ENCODE measurements at regions not wholly inside any gene's neighbourhood (a gene's known extent, or its start where the extent isn't known, plus 50 kb on each side); places are given as distances from the start of the nearest gene placed in this dataset.

DNA sequence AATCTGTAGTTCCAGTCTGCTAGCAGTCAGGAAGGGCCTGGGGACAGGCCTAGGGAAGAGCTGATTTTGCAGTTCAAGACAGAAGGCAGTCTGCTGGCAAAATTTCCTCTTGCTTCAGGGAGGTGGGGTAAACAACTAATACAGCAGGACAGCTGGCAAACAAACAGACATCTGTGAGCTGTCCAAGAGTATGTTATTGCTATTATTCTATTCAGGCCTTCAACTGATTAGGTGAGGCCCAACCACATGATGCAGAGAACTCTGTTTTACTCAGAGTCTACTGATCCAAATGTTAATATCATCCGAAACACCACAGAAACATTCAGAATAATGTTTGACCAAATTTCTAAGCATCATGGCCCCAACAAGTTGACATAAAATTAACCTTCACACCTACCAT lies 161.0 kb upstream of the E2F7 start:
- no peaks in the 10 kb centered on the region for H3K27me3 ChIP-seq (ENCODE audit: insufficient read depth in 3 of 3, low read length in 2 of 3)
- H3K4me1 ChIP-seq, result no peaks in the 10 kb centered on the region
- no peaks in the 10 kb centered on the region for H3K36me3 ChIP-seq (ENCODE audit: insufficient read depth in 1 of 2, low read depth in 1 of 2)
- 91 to 100% (median 95%) methylated on average over 1 of the region's 1 CpG for WGBS, 3 donors
- TF ChIP-seq, protein P1, sequence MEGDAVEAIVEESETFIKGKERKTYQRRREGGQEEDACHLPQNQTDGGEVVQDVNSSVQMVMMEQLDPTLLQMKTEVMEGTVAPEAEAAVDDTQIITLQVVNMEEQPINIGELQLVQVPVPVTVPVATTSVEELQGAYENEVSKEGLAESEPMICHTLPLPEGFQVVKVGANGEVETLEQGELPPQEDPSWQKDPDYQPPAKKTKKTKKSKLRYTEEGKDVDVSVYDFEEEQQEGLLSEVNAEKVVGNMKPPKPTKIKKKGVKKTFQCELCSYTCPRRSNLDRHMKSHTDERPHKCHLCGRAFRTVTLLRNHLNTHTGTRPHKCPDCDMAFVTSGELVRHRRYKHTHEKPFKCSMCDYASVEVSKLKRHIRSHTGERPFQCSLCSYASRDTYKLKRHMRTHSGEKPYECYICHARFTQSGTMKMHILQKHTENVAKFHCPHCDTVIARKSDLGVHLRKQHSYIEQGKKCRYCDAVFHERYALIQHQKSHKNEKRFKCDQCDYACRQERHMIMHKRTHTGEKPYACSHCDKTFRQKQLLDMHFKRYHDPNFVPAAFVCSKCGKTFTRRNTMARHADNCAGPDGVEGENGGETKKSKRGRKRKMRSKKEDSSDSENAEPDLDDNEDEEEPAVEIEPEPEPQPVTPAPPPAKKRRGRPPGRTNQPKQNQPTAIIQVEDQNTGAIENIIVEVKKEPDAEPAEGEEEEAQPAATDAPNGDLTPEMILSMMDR (IDR thresholded peaks at IDR 0.05), result no peak
- intact Hi-C loops (cut with DNase I), result no loop called here
- ATAC-seq, result no peak
- no peak overlapping the region for H3K4me3 ChIP-seq
- no peak for DNase-seq
- no peak overlapping the region for H3K27ac ChIP-seq
- H3K9me3 ChIP-seq, result no peaks in the 10 kb centered on the region

DNA sequence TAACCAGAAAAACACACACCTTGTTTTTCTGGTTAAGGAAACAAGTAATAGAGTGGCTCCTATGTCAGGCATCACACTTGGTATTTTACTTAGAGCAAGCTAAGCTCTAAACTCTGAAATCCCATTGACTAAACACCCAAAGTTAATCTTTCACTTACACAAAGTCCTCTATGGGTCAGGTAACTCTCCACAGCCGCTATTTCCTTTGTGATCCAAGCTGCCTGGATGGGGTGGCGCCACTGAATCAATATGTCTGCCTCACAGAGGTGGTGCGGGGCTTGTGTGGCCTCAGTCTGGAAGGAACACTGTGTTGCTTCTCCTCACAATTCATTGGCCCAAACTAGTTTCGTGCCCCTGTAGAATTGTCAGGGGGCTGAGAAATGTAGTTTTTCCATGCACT lies 160.0 kb upstream of the E2F7 start:
- no peaks in the 10 kb centered on the region for H3K4me1 ChIP-seq
- H3K4me3 ChIP-seq, result no peak overlapping the region
- H3K27ac ChIP-seq, result no peak overlapping the region
- 90 to 96% (median 91%) methylated on average over 4 of the region's 4 CpGs for WGBS, 3 donors
- H3K9me3 ChIP-seq, result no peaks in the 10 kb centered on the region
- no peaks in the 10 kb centered on the region for H3K27me3 ChIP-seq (ENCODE audit: insufficient read depth in 3 of 3, low read length in 2 of 3)
- intact Hi-C loops (cut with DNase I), result no loop called here
- ATAC-seq (no peak), DNase-seq (no peak)
- TF ChIP-seq, protein P1 (IDR thresholded peaks at IDR 0.05), result no peak
- no peaks in the 10 kb centered on the region for H3K36me3 ChIP-seq (ENCODE audit: insufficient read depth in 1 of 2, low read depth in 1 of 2)

DNA sequence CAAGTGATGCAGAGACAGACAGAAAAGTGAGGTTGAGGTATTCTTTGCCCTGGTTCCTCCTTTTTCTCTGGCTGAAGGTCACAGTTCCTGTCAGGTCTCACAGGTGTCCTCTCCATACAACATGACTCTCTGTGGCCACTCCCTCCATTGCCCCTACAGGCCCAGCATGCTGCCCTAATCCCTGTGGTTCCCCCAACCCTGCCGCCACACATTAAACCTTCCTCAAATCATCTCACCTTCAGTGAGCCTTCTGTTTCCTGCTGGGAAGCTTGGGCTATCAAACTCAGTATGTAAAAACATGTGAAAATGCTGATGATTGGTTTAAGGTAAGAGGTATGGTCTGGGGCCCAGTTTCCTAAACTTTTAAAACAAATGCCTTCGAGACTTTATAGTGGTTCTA lies 159.0 kb upstream of the E2F7 start:
- DNase-seq, result no peak
- no peaks in the 10 kb centered on the region for H3K9me3 ChIP-seq
- TF ChIP-seq, protein P1 (IDR thresholded peaks at IDR 0.05), result no peak
- no peaks in the 10 kb centered on the region for H3K36me3 ChIP-seq (ENCODE audit: insufficient read depth in 1 of 2, low read depth in 1 of 2)
- H3K27me3 ChIP-seq (ENCODE audit: insufficient read depth in 3 of 3, low read length in 2 of 3), result no peaks in the 10 kb centered on the region
- no peak overlapping the region for H3K4me3 ChIP-seq
- ATAC-seq, result no peak
- no peaks in the 10 kb centered on the region for H3K4me1 ChIP-seq
- intact Hi-C loops (cut with DNase I), result no loop called here
- H3K27ac ChIP-seq, result no peak overlapping the region
- WGBS, 3 donors, result 69 to 82% (median 74%) methylated on average over 2 of the region's 2 CpGs

DNA sequence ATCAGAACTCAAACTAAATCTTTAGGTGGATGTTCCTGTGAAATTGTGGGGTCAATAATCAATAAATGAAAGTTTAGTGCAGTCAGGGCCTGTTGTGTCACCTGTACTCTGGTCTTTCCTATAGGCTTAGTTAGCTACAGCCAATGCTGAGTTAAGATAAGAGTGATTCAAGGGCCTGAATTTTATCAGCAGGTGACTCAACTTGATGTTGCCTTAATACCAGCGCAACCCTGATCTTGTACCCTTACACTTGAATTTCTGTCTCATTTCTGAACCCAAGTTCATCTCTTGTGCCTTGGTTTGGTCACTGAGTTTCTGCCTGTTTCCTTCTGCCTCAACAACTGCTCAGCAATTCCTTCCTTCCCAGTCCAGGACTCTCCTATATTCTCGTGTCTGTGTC lies 157.0 kb upstream of the E2F7 start:
- ATAC-seq, result no peak
- no peaks in the 10 kb centered on the region for H3K9me3 ChIP-seq
- H3K27me3 ChIP-seq (ENCODE audit: insufficient read depth in 3 of 3, low read length in 2 of 3), result peaks cover 0 to 2% (median 0%) of the 10 kb centered on the region in 3 donors
- intact Hi-C loops (cut with DNase I), result no loop called here
- TF ChIP-seq, protein P1 (IDR thresholded peaks at IDR 0.05), result no peak
- H3K4me3 ChIP-seq, result no peak overlapping the region
- 90 to 91% (median 91%) methylated on average over 2 of the region's 2 CpGs for WGBS, 3 donors
- no peak for DNase-seq
- no peaks in the 10 kb centered on the region for H3K36me3 ChIP-seq (ENCODE audit: insufficient read depth in 1 of 2, low read depth in 1 of 2)
- H3K27ac ChIP-seq, result no peak overlapping the region
- no peaks in the 10 kb centered on the region for H3K4me1 ChIP-seq

DNA sequence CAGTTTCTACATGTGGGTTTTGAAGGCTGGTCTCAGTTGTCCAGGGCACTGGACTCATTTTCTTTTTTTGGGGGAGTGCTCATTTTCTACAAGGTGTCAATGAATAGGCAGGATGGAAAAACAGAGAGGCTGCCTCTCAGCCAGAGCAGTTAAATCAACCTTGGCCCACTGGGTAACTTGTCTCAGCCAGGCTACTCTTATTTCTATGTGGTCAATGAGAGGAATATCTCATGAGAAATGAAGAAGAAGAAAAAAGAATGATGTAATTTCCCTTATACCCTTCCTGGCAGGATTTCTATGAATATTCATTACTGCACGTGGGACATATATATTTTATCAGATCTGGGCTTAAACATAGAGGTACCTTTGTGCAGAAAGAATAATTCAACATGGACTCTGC lies 155.2 kb upstream of the E2F7 start:
- DNase-seq (no peak), ATAC-seq (no peak)
- intact Hi-C loops (cut with DNase I), result no loop called here
- TF ChIP-seq, protein P1 (IDR thresholded peaks at IDR 0.05), result no peak
- peaks cover 0 to 2% (median 0%) of the 10 kb centered on the region in 3 donors for H3K27me3 ChIP-seq (ENCODE audit: insufficient read depth in 3 of 3, low read length in 2 of 3)
- H3K36me3 ChIP-seq (ENCODE audit: insufficient read depth in 1 of 2, low read depth in 1 of 2), result no peaks in the 10 kb centered on the region
- no peak overlapping the region for H3K27ac ChIP-seq
- no peak overlapping the region for H3K4me3 ChIP-seq
- no peaks in the 10 kb centered on the region for H3K4me1 ChIP-seq
- 42 to 63% (median 56%) methylated on average over 1 of the region's 1 CpG for WGBS, 3 donors
- H3K9me3 ChIP-seq, result no peaks in the 10 kb centered on the region

All from psoas muscle (tissue), 7 donors.